IMR-90 (cell line): ENCODE measurements at regions not wholly inside any gene's neighbourhood (a gene's known extent, or its start where the extent isn't known, plus 50 kb on each side); places are given as distances from the start of the nearest gene placed in this dataset.

Experiments used
- ATAC-seq: fragments of 200-7000 bp; cut with Tn5 transposase; 2 replicates; pipeline ENCODE4 v1.9.1; 2020; ENCODE audit warnings: low read depth, mild to moderate bottlenecking, moderate library complexity
- BruUV-seq: library from RNA; stranded (reverse); fragments of 400-500 nt; replicated peaks from 2 replicates; lab custom pipeline; 2021; lab: Mats Ljungman, UMichigan
- CTCF ChIA-PET: fragments of 300-600 bp; formaldehyde crosslinking; extraction: SDS; loops from one replicate; lab custom pipeline; 2021; ENCODE audit warnings: antibody characterized with exemption; lab: Yijun Ruan, JAX
- POLR2A ChIA-PET: fragments of 300-600 bp; sonication (Branson Sonifier 250); formaldehyde crosslinking; loops from one replicate; lab custom pipeline; 2022; ENCODE audit warnings: antibody characterized with exemption; ENCODE audit not compliant: unreplicated experiment; lab: Charles Lee
- DNase-seq: peaks from one replicate; pipeline ENCODE4 v3.0.0; 2013
- H2AFZ ChIP-seq: replicated peaks from 2 replicates; pipeline ENCODE3; 2013; ENCODE audit warnings: low read length, mild to moderate bottlenecking; ENCODE audit not compliant: poor library complexity
- H2AK5ac ChIP-seq: 2 replicates; pipeline ENCODE4 v1.6.1; 2013; ENCODE audit warnings: low read depth, low read length, inconsistent platforms
- H2AK9ac ChIP-seq: replicated peaks from 2 replicates; pipeline ENCODE3; 2013; ENCODE audit warnings: mild to moderate bottlenecking, low read depth, low read length, moderate library complexity; ENCODE audit not compliant: poor library complexity
- H2BK120ac ChIP-seq: 2 replicates; pipeline ENCODE4 v1.6.1; 2013; ENCODE audit warnings: low read depth, low read length, inconsistent platforms
- H2BK15ac ChIP-seq: 3 replicates; pipeline ENCODE4 v1.6.1; 2013; ENCODE audit warnings: low read depth, low read length, inconsistent platforms
- H2BK20ac ChIP-seq: 2 replicates; pipeline ENCODE4 v1.6.1; 2013; ENCODE audit warnings: low read depth, mild to moderate bottlenecking, inconsistent platforms, low read length, moderate library complexity
- H2BK5ac ChIP-seq: 2 replicates; pipeline ENCODE4 v1.6.1; 2013; ENCODE audit warnings: mild to moderate bottlenecking, low read depth, low read length, inconsistent platforms; ENCODE audit not compliant: poor library complexity, severe bottlenecking
- H3K14ac ChIP-seq: replicated peaks from 2 replicates; pipeline ENCODE4 v1.6.1; 2013; ENCODE audit warnings: low read depth, low read length, inconsistent platforms
- H3K18ac ChIP-seq: 2 replicates; pipeline ENCODE4 v1.6.1; 2013; ENCODE audit warnings: low read depth, low read length, control low read depth
- H3K23ac ChIP-seq: 2 replicates; pipeline ENCODE4 v1.6.1; 2013; ENCODE audit warnings: low read depth, low read length, inconsistent platforms
- H3K27ac ChIP-seq: 2 replicates; pipeline ENCODE4 v1.5.1; 2013; ENCODE audit warnings: mild to moderate bottlenecking, control low read depth, low read length; ENCODE audit not compliant: insufficient read depth
- H3K27me3 ChIP-seq: 2 replicates; pipeline ENCODE4 v1.6.1; 2013; ENCODE audit warnings: low read length; ENCODE audit not compliant: control insufficient read depth, insufficient read depth
- H3K36me3 ChIP-seq: 2 replicates; pipeline ENCODE4 v1.6.1; 2013; ENCODE audit warnings: low read length, mixed read lengths; ENCODE audit not compliant: control insufficient read depth, insufficient read depth
- H3K4ac ChIP-seq: 2 replicates; pipeline ENCODE4 v1.6.1; 2013; ENCODE audit warnings: low read depth, low read length, inconsistent platforms
- H3K4me1 ChIP-seq: 2 replicates; pipeline ENCODE4 v1.6.1; 2013; ENCODE audit warnings: low read length, mixed read lengths; ENCODE audit not compliant: control insufficient read depth, insufficient read depth
- H3K4me2 ChIP-seq: 2 replicates; pipeline ENCODE4 v1.6.1; 2013; ENCODE audit warnings: low read depth, mild to moderate bottlenecking, control low read depth, low read length, moderate library complexity
- H3K4me3 ChIP-seq: 2 replicates; pipeline ENCODE4 v1.5.1; 2013; ENCODE audit warnings: low read depth, mild to moderate bottlenecking, control low read depth, low read length, moderate library complexity; ENCODE audit not compliant: insufficient read depth
- H3K56ac ChIP-seq: 2 replicates; pipeline ENCODE4 v1.6.1; 2013; ENCODE audit warnings: low read length, inconsistent platforms; ENCODE audit not compliant: insufficient read depth; ENCODE audit errors: extremely low read depth
- H3K79me1 ChIP-seq, 2 experiments: 2 replicates each; pipeline ENCODE4 v1.6.1; 2013; ENCODE audit warnings: low read length in 2 of 2, inconsistent platforms in 1 of 2, low read depth in 1 of 2
- H3K9ac ChIP-seq: 2 replicates; pipeline ENCODE4 v1.6.1; 2013; ENCODE audit warnings: low read depth, low read length, control low read depth
- H3K9me1 ChIP-seq: 2 replicates; pipeline ENCODE4 v1.6.1; 2013; ENCODE audit warnings: low read length, inconsistent platforms; ENCODE audit not compliant: insufficient read depth
- H3K9me3 ChIP-seq: 2 replicates; pipeline ENCODE4 v1.6.1; 2013; ENCODE audit warnings: low read length; ENCODE audit not compliant: control insufficient read depth, insufficient read depth
- H4K20me1 ChIP-seq: 2 replicates; pipeline ENCODE4 v1.6.1; 2013; ENCODE audit warnings: low read length, inconsistent platforms; ENCODE audit not compliant: insufficient read depth
- H4K5ac ChIP-seq: 2 replicates; pipeline ENCODE4 v1.6.1; 2013; ENCODE audit warnings: mild to moderate bottlenecking, low read depth, low read length, control low read depth
- H4K8ac ChIP-seq, 2 experiments: 2 replicates each; pipeline ENCODE4 v1.6.1; 2013; ENCODE audit warnings: low read depth in 2 of 2, low read length in 2 of 2, control low read depth in 1 of 2, inconsistent platforms in 1 of 2
- H4K91ac ChIP-seq: 2 replicates; pipeline ENCODE4 v1.6.1; 2013; ENCODE audit warnings: low read depth, low read length, inconsistent platforms; ENCODE audit not compliant: insufficient read depth
- ELK1 ChIP-seq: fragments of 150-350 bp; IDR thresholded peaks from 2 replicates; pipeline ENCODE4 v1.6.1; 2016; ENCODE audit warnings: low read depth, mild to moderate bottlenecking, low read length, moderate library complexity, borderline replicate concordance
- FOS ChIP-seq: fragments of 150-350 bp; IDR thresholded peaks from 2 replicates; pipeline ENCODE4 v1.6.1; 2016; ENCODE audit warnings: low read depth, low read length
- MAFK ChIP-seq: IDR thresholded peaks from 2 replicates; pipeline ENCODE4 v1.6.1; 2012; ENCODE audit warnings: low read depth, low read length, improper control_type of control experiment
- NFE2L2 ChIP-seq: fragments of 150-350 bp; IDR thresholded peaks from 2 replicates; pipeline ENCODE4 v1.6.1; 2016; ENCODE audit warnings: low read depth, mild to moderate bottlenecking, low read length
- POLR2A ChIP-seq: IDR thresholded peaks from 2 replicates; pipeline ENCODE4 v1.6.1; 2012; ENCODE audit warnings: mild to moderate bottlenecking, low read depth, low read length
- RAD21 ChIP-seq: IDR thresholded peaks from 2 replicates; pipeline ENCODE4 v1.6.1; 2012; ENCODE audit warnings: low read length, improper control_type of control experiment
- RCOR1 ChIP-seq: IDR thresholded peaks from 2 replicates; pipeline ENCODE4 v1.6.1; 2012; ENCODE audit warnings: mild to moderate bottlenecking, low read length, improper control_type of control experiment; ENCODE audit not compliant: insufficient replicate concordance
- SMC3 ChIP-seq: fragments of 150-350 bp; IDR thresholded peaks from 2 replicates; pipeline ENCODE4 v1.6.1; 2016; ENCODE audit warnings: low read depth, mild to moderate bottlenecking, antibody characterized with exemption, low read length, moderate library complexity
- USF2 ChIP-seq: fragments of 150-350 bp; IDR thresholded peaks from 2 replicates; pipeline ENCODE4 v1.6.1; 2017; ENCODE audit warnings: mild to moderate bottlenecking, antibody characterized with exemption, low read length, low read depth
- WGBS, 2 experiments: methylation state at CpG; one replicate each; pipeline versions ENCODE4 v1.1.5 to v1.1.7; 2013; ENCODE audit warnings: missing lambda C conversion rate in 2 of 2; ENCODE audit not compliant: insufficient read length in 1 of 2; ENCODE audit errors: extremely low coverage in 2 of 2; 5-methylcytosine and 5-hydroxymethylcytosine counted together
- dilution Hi-C: fragments of 300-500 bp; cut with HindIII; formaldehyde crosslinking; loops from one replicate; pipeline ENCODE4 v1.14.3; 2018; ENCODE audit warnings: low sequenced_read_pairs; ENCODE audit not compliant: unreplicated experiment
- in situ Hi-C: fragments of 300-500 bp; cut with MboI; formaldehyde crosslinking; loops from 3 replicates; pipeline ENCODE4 v1.14.3; 2019; ENCODE audit warnings: low sequenced_read_pairs, inconsistent platforms, mixed read lengths
- intact Hi-C: fragments of 100-400 bp; cut with micrococcal nuclease; formaldehyde crosslinking; loops from 2 replicates; pipeline ENCODE4 v1.10.0; 2022

GRCh38 chr9:119801311-119801710 lies 432.1 kb upstream of the BRINP1 start:
- Histone ChIP-seq H4K5ac (no peak overlapping the region), H3K79me1 (no peaks in the 10 kb centered on the region), H3K23ac (no peak overlapping the region), H3K9ac (no peak overlapping the region), H3K27ac (no peak overlapping the region), H3K4me1 (no peaks in the 10 kb centered on the region), H2AFZ (no peak overlapping the region), H4K8ac (no peak overlapping the region), H3K18ac (no peak overlapping the region), H3K36me3 (no peaks in the 10 kb centered on the region), H2BK5ac (no peak overlapping the region), H3K9me3 (peaks cover 3% of the 10 kb centered on the region; the same call in 1 of the 2 replicates), H3K4me2 (no peak overlapping the region), H3K4ac (no peak overlapping the region), H4K91ac (no peak overlapping the region), H2BK15ac (no peak overlapping the region), H3K9me1 (no peaks in the 10 kb centered on the region), H2AK5ac (no peak overlapping the region), H3K27me3 (no peaks in the 10 kb centered on the region), H3K4me3 (no peak overlapping the region), H2BK120ac (no peak overlapping the region), H2AK9ac (no peak overlapping the region), H3K56ac (no peak overlapping the region), H3K14ac (no peak overlapping the region), H2BK20ac (no peak overlapping the region), H4K20me1 (no peaks in the 10 kb centered on the region)
- intact Hi-C loops = no loop called here
- in situ Hi-C loops = no loop called here
- ChIA-PET POLR2A (no interaction called here), CTCF (no interaction called here)
- no TSS peak for BruUV-seq
- no CpG with 5 or more reads among the region's 4 CpGs for WGBS, 2 experiments
- ATAC-seq = no peak
- no peak for DNase-seq
- dilution Hi-C loops = no loop called here
- TF ChIP-seq ELK1 (no peak), SMC3 (no peak), RAD21 (no peak), NFE2L2 (no peak), POLR2A (no peak), FOS (no peak), MAFK (no peak), USF2 (no peak), RCOR1 (no peak)
